Brain pericyte (primary cell): ENCODE measurements at regions not wholly inside any gene's neighbourhood (a gene's known extent, or its start where the extent isn't known, plus 50 kb on each side); places are given as distances from the start of the nearest gene placed in this dataset.

Source experiments
- DNase-seq: peaks from one replicate; pipeline ENCODE4 v3.0.0-alpha.2; 2012; ENCODE audit warnings: low read depth, low spot score

DNA sequence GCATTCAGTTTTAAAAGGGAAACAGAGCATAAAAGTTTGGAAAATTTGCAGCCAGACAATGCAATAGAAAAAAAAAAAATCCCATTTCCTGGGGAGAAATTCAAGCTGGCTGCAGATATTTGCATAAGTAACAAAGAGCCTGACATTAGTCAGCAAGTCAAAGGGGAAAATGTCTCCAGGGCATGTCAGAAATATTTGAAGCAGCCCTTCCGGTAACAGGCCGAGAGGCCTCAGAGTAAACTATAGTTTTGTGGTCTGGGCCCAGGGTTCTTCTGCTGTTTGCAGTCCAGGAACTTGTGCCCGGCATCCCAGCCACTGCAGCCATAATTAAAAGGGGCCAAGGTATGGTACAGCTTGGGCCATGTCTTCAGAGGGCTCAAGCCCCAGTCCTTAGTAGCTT is 411.6 kb upstream of the BCHE start:
- no peak for DNase-seq

DNA sequence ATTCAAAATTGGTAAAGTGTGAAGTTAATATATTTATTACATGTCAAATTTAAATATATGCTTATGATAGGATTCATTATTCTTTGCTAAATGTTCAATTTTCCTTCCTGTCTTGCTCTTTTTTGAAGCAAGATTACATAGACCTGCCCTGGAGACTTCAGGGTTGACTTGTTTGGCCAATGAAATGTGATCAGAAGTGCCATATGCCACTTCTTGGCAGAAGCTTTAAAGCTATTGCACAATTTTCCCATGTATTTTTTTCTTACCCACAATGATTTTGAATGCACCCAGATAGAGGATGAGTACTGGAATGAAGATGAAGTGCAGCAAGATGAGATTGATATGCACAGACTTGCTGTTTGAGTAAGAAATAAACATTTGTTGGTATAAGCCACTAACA is 406.3 kb upstream of the BCHE start:
- DNase-seq = no peak

DNA sequence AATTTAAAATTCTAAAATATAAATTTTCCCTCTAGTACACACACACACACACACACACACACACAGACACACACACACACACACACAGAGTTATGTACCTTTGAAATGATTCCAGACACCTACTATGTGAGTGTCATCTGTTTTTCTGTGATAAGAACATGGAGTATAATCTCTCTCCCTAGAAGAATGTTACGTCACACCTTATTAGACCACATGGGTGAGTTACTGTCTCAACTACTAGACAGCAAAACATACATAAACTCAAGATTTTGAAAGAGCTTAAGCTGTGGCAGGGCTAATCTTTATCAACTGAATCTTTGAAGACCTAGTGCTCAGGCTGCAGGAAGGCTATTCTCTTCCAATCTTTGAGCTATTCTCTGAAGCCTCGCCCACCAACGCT is 385.9 kb upstream of the BCHE start:
- no peak for DNase-seq

DNA sequence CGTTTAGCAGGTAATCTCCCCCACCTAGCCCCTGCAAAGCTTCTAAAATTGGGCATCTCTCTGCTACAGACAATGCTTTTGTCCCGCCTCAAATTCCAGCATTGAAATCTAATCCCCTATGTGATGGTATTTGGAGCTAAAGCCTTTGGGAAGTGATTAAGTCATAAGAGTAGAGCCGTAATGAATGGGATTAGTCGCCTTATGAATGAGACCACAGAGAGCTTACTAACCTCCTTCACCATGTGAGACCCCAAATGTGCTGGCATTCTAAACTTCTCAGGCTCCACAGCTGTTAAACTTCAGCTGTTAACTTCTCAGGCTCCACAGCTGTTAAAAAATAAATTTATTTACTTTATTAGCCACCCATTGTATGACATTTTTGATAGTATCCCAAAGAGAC is 374.2 kb upstream of the BCHE start:
- no peak for DNase-seq

DNA sequence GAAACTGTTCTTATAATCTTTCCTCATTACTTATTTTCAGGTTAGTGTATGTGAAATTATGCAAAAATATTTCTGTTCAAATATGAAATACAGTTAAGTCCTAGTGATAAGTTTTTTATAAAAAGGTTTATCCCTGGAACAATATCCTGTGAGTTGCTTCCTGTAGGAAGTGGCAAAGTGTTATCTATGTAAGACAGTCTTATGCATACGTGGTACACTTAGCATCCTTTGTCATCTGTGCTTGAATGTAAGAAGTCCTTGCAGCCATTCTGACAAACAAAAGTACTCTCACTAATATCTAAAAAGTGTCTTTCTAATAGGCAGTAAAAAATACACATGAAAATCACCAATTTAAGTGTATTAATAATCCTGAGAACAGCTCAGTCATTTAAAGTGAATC is 372.5 kb upstream of the BCHE start:
- DNase-seq = no peak

DNA sequence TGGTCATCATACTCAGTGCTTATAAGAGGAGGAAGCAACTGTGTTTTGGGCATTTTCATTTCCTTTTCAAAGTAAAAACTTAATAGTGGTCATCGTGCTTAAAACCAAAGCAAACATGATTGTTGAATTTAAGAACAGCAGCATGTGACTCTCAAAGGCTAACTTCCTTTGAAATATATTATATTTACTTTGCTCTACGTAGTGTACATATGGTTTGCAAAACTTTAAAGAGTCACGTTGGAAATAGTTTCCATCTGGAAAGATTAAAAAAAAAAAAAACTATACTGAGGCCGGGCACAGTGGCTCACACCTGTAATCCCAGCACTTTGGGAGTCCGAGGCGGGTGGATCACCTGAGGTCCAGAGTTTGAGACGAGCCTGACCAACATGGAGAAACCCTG is 367.9 kb upstream of the BCHE start:
- no peak for DNase-seq

DNA sequence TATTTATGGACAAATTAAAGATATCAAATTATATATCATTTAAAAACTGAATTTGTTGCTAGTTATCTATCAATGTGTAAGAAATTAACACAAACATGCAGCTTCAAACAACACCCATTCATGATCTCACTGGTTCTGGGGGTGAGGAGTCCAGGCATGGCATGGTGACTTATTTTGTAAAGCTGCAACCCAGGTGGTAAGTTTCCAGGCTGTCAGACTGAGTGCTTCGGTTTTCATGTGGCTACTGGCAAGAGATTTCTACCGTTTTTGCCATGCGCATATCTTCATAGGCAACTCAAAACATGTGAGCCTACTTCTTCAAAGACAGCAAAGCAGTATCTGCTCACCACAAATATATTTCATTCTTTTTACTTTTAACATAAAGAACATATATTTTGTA is 364.3 kb upstream of the BCHE start:
- DNase-seq = no peak

DNA sequence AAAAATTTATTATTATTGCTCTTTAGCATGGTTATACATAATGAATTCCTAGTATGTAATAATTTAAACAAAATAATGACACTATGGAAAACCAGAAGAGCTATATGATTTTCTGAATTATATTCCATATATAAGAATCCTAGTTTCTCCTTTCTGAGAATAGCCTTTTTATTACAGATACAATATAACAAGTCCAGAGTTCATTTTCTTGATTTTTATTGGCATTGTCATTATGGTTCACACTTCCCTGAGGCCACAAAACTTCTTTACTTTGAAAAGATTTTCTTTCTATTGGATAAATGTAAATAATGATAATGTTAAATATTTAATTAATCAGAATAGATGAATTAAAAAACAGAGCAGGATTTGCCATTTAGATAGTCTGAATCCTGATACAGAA is 362.3 kb upstream of the BCHE start:
- no peak for DNase-seq

DNA sequence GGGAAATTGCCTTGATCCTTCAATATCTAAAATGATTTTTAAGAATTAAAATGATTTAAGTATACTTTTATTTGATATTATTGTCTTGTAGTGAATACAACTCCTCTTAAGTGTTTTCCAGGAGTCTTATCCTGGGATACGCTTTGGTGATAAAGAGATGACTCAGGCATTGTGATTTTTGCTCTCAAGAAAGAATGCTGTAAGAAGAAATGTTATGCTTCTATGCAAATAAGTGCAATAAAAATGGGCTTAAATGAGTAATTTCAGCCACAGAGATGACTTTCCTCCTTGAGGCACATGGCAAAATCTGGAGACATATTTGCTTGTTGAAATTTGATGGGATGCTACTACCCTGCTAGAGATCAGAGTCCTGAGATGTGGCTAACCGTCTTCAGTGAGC is 358.6 kb upstream of the BCHE start:
- DNase-seq = no peak

DNA sequence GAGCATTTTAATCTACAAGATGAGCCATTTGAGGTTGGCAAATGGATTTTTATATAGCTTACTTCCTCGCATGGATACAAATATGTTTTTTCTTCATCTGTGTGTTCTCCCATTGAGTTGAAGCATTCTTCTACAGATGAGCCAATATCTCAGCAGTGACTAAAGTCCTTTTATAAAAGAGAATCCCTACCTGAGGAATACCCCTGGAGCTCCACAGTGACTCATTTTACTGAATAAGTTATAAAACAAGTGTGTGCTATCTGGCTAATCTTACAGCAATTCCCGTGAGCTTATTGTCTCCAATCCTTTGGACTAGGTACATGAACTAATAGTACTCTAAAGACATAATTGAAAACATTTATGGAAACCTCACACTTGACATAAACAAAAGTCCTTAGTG is 354.2 kb upstream of the BCHE start:
- no peak for DNase-seq

DNA sequence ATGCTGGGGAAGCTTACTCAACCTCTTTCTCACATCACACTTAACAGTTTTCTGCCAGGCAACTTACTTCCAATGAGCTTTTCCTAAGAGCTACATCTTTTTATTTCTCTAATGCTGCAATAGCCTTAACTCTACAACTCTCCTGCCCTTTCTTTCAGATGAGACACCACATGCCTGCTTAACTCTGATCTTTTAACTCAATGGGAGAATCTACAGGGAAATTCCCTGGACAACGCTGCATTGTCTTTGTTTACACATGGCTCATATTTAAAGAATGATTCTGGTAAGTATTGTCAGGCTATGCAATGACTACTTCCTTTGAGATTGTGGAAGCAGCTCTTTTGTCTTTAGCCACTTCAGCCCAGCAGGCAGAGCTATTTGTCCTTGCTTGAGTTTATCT is 353.1 kb upstream of the BCHE start:
- no peak for DNase-seq

DNA sequence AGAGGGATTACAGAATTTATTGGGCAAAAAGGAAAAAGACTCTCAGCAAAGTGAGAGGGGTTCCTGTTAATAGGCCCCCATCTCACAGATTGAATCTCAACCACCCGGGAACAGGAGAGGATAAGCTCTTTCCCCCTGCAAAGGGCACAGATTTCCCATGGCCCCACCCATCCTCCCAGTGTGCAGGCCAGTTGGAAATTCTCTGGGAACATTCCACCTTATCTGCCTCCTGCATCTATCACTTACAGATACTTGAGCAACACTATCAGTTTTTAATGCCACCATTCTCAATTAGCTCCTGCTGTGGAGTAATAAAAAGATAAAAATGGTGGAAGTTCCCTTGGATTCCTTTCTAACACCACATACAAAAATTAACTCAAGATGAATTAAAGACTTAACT is 350.0 kb upstream of the BCHE start:
- no peak for DNase-seq

DNA sequence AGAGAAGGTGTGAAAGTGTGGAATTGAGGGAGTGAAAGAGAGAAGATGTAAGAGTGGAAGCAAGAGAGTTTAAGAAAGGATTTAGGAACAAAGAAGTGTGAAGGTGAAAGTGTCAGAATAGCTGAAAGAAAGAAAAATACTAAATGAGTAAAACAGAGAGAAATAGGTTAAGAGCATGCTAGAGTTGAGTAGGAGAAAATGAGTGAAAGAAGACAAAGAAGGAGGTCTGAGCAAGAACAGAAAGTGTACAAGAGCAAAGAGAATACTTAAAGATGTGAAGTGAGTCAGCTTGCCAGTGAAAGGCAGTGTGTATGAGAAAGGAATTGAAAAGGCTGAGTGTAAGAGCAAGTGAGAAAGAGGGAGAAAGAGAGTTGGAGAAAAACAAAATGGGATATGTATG is 348.8 kb upstream of the BCHE start:
- no peak for DNase-seq

DNA sequence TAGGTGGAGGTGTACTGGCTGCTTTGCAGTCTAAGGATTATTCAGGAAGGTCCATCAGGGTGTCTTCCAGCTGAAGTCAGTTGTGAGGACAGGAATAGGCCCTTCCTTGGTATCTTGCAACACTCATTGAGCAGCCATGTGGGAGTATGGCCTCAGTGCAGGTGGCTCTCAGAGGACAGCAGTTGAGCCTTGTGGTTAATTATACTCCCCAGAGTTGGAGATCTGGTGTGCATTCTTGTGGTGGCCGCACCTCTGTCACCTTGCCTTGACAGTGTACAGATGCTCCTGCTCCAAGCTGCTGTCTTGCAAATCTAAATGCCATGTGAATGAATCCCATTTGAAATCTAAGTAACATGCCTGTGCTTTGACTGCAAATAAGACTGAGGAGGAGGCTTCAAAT is 339.9 kb upstream of the BCHE start:
- DNase-seq = no peak

DNA sequence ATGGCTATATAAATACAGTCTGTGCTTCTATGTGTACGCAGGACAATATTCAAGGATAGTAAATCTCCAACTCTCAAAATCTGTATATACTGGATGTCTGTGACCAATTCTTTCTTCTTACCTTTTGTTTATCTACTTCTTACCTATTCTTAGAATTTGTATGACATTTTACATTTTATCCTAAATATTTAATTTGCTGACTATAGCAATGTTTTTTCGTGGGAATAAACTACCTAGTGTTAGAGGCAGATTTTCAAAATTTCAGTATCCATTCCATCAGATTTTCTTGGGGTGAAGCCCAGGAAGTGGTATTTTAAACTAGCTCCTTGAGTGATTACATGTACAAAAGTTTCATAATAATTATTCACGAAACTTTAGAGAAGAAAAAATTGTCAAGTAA is 334.5 kb upstream of the BCHE start:
- no peak for DNase-seq

DNA sequence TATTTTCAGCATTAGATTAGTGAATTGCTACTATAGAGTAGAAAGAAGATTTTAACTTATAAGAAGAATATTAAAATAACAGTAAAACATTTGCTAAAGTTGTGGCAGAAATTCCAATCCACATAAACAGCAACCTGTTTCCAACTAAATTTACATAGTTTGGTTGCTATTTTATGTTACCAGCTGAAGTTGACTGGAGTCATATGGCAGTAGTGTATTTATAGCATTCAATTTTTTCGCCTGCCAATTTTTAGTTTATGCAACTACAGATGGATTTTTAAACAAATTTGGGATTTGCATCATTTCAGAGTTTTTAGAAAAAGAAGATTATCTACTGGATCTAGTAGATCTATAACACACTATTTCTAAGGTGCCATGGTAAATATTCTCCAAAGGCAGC is 332.5 kb upstream of the BCHE start:
- no peak for DNase-seq

DNA sequence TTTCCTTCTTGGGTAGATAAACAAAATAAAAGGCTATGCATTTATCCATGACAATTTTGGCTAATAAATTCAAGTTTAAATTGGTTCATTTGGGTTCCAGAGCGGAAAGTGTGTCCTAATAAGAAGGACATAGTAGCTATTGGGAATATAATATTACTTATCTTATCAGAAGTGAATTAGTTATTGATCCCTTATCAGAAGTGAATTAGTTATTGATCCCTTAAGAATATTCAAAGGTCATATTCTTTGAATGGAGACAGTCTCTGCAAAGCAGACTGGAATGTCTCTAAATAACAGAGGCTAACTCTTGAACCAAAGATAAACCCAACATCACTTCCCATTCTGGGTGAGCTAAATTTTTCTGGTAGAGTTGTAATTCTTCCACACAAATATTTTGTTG is 290.7 kb upstream of the BCHE start:
- no peak for DNase-seq

DNA sequence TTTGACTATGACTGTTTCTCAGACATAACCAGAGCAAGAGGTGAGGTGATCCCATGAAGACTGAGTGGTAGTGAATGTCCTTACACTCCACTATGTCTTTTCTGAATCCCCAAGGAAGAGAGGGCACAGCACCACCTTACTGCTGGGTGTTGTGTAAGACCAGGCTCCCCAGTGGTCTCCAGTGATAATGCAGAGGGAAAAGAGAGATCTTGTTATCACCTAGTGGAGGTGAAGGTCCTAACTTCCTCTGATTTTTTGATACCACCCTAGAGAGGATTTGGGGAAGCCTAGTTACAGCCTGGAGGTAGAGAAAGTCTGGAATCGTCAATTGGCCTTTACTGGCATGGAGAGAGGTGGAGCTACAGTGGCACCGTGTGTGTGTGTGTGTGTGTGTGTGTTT is 288.0 kb upstream of the BCHE start:
- DNase-seq = no peak

DNA sequence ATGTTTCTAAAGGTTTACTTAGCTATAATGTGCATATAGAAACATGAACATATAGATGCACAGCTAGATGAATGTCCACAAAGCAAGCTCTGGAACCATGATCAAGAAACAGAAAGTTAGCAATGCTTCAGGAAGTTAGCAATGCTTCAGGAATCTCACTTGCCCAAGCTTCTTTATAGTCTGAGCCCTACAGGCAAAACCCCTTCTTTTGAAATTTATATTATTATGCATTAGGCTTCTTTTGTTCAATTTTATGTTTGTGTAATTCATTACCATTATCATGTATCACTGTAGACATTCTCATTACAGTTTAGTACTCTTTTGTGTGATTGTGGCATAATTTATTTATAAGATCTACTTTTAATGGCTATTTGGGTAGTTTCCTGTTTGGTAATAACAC is 286.4 kb upstream of the BCHE start:
- DNase-seq = no peak

DNA sequence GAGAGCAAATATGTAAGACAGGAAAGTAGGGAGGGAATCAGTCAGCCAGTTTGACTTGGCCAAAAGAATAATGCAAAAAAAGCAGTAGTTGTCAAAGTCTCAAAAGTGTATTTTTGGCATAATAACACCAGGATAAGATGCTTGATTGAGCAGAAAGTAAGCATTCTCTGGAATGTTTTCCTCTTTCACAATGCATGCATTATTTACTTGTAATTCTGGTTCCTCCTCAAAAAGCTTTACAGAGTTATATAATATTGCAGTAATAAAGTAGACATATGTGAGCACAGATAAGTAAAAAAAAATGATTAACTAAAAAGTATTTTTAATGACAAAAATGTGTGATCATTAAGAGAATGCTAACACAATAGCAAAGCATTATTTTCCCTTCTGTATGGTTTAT is 285.9 kb upstream of the BCHE start:
- DNase-seq = no peak

DNA sequence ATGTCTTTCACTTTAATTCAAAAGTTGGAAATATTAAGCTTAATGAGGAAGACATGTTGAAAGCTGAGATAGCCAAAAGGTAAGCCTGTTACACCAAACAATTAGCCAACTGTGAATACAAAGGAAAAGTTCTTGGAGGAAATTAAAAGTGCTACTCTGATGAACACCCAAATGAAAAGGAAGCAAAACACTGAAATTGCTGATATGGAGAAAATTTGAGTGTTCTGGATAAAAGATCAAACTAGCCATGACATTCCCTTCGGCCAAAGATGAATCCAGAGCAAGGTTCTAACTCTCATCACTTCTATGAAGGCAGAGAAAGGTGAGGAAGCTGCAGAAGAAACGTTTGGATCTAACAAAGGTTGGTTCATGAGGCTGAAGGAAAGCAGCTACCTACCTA is 280.8 kb upstream of the BCHE start:
- DNase-seq = no peak

DNA sequence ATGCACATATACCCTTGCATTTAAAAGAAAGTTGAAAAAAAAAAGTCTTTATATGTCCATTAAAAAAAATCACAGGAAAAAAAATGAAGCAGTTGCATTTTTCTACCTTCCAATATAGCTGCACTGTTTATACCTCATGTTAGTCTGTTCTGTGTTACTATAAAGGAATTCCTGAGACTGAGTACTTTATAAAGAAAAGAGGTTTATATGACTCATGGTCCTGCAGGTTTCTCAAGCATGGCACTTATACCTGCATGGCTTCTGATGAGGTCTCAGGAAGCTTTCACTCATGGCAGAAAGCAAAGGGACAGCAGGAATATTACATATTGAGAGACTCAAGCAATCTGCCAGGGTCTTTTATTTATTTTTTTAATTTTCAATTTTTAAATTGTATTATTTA is 277.2 kb upstream of the BCHE start:
- DNase-seq = no peak

DNA sequence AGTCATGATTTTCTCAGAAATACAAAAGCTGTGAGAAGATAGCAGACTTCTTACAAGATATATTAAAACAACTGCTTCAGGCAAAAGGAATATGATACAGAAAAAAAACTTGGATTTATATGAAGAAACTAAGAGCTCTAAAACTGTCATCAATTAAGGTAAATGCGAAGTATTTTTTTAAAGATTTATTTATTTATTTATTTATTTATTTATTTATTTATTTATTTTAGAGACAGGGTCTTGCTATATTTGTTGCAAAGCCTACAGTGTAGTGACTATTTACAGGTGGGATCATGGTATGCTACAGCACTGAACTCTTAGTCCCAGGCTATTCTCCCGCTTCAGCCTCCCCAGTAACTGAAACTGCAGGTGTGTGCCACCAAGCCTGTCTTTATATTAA is 274.3 kb upstream of the BCHE start:
- DNase-seq = no peak

DNA sequence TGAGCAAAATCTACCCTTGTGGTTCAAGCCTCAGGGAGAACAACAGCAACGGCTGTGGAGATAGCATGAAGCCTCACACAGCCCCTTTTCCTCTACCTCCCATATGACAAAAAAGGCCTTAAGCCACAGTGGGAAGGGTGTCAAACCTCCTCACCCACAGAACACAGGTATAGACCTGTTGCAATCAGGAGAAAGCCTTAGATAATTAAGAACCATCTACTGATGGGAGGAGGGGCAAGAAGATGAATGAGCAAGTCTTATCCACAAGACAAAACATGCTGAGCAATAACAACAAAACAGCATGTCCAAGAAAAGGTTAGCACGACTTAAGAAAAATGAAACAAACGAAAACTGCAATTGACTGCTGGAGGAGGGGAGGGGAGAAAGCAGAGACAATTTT is 272.9 kb upstream of the BCHE start:
- no peak for DNase-seq

DNA sequence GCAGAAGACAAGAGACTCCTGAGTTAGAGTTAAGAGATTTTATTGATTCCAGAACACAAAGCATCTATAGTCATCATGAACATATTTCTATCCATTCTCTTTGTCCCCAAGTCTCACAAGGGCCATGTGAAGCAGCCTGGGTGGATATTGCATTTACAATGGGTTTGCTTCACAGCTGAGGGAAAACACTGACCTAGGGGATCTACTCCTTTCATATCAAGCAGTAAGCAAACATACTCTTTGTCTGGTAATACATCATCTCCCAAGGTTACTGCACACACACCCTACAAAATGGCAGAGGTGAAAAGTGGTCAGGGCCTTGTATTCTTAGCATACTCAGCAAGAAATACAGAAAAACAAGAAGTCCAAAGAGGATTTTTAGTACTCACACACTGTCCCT is 267.7 kb upstream of the BCHE start:
- DNase-seq = no peak
